Kidney (tissue), 13 donors: ENCODE measurements at regions not wholly inside any gene's neighbourhood (a gene's known extent, or its start where the extent isn't known, plus 50 kb on each side); places are given as distances from the start of the nearest gene placed in this dataset.
"Not testable (repeated sequence)": the region's sequence is repeated elsewhere in the genome, so short reads cannot be mapped to it uniquely, and the experiment has no call there.

Experiments
- DNase-seq, 5 donors: peaks; one replicate each; pipeline ENCODE4 v3.0.0-alpha.2; 2013 to 2020
- FAIRE-seq: peaks from 2 replicates; lab custom pipeline; 2012; peaks lifted over from hg19 to GRCh38; lab: Jason Lieb, UNC
- H3K27ac ChIP-seq, 2 donors: one replicate each; pipeline ENCODE4 v1.7.0; 2013; ENCODE audit warnings: low read depth in 2 of 2, low read length in 2 of 2, inconsistent platforms in 1 of 2
- H3K27me3 ChIP-seq: one replicate; pipeline ENCODE4 v1.7.1; 2013; ENCODE audit warnings: low read length, inconsistent platforms; ENCODE audit not compliant: control insufficient read depth, insufficient read depth
- H3K36me3 ChIP-seq, 3 donors: one replicate each; pipeline versions ENCODE4 v1.7.0 to v1.7.1; 2013; ENCODE audit warnings: low read length in 3 of 3, control low read depth in 1 of 3, inconsistent platforms in 1 of 3; ENCODE audit not compliant: insufficient read depth in 3 of 3, control insufficient read depth in 2 of 3
- H3K4me1 ChIP-seq, 3 donors: one replicate each; pipeline versions ENCODE4 v1.7.0 to v1.7.1; 2013; ENCODE audit warnings: low read length in 3 of 3, inconsistent platforms in 1 of 3, low read depth in 1 of 3; ENCODE audit not compliant: control insufficient read depth in 2 of 3, insufficient read depth in 2 of 3
- H3K4me3 ChIP-seq, 3 donors: one replicate each; pipeline versions ENCODE4 v1.7.0 to v1.8.1; 2013; ENCODE audit warnings: low read length in 3 of 3, control low read depth in 1 of 3, inconsistent platforms in 1 of 3
- H3K9ac ChIP-seq, 3 donors: one replicate each; pipeline versions ENCODE4 v1.7.0 to v1.7.1; 2013; ENCODE audit warnings: low read length in 3 of 3, control low read depth in 1 of 3, inconsistent platforms in 1 of 3
- H3K9me3 ChIP-seq, 3 donors: one replicate each; pipeline versions ENCODE4 v1.7.0 to v1.7.1; 2013; ENCODE audit warnings: low read length in 3 of 3, control low read depth in 1 of 3, inconsistent platforms in 1 of 3; ENCODE audit not compliant: control insufficient read depth in 2 of 3, insufficient read depth in 1 of 3
- intact Hi-C: fragments of 100-400 bp; cut with DNase I; formaldehyde crosslinking; loops from one replicate; pipeline ENCODE4 v1.11.1; 2022
- TF ChIP-seq, protein P1 (sequence below): IDR thresholded peaks from 3 replicates; pipeline ENCODE4 v1.5.1; 2012; ENCODE audit warnings: mild to moderate bottlenecking, moderate library complexity, borderline replicate concordance; ENCODE audit not compliant: insufficient read depth; ENCODE audit errors: extremely low read depth
- donor health status: control.
- donor health status: control.
- donor health status: control.
- donor health status: control.
- donor health status: control.
- donor health status: DM: yes; HTN: yes; CAD: no.
- donor health status: Normal renal cell carcinoma (clear cell type).

DNA sequence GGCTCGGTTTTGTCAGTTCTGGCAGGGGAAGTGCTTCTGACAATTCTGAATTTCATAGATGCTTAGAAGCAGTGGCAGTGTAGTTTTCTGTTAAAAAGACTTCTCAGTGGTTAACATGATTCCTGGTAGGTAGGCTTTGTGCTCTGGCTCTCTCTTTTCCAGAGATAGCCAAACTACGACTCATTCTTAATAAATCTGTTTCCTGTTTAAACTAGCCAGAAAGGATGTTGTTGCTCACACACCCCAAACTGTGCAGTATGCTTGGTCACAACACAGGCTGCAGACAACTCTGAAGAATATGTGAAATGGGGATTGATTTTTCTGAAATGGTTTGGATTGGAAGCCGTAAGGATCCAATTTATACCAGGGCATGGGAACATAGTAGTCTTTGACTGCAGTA is 711.5 kb downstream of the PCDH17 start:
- Histone ChIP-seq H3K9ac (no peak overlapping the region), H3K36me3 (no peaks in the 10 kb centered on the region), H3K4me3 (no peak overlapping the region), H3K9me3 (peaks cover 0 to 2% (median 0%) of the 10 kb centered on the region in 3 donors), H3K27me3 (no peaks in the 10 kb centered on the region), H3K4me1 (no peaks in the 10 kb centered on the region), H3K27ac (no peak overlapping the region)
- TF ChIP-seq, protein P1, sequence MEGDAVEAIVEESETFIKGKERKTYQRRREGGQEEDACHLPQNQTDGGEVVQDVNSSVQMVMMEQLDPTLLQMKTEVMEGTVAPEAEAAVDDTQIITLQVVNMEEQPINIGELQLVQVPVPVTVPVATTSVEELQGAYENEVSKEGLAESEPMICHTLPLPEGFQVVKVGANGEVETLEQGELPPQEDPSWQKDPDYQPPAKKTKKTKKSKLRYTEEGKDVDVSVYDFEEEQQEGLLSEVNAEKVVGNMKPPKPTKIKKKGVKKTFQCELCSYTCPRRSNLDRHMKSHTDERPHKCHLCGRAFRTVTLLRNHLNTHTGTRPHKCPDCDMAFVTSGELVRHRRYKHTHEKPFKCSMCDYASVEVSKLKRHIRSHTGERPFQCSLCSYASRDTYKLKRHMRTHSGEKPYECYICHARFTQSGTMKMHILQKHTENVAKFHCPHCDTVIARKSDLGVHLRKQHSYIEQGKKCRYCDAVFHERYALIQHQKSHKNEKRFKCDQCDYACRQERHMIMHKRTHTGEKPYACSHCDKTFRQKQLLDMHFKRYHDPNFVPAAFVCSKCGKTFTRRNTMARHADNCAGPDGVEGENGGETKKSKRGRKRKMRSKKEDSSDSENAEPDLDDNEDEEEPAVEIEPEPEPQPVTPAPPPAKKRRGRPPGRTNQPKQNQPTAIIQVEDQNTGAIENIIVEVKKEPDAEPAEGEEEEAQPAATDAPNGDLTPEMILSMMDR = no peak
- DNase-seq (no peak), FAIRE-seq (no peak)
- intact Hi-C loops = no loop called here

DNA sequence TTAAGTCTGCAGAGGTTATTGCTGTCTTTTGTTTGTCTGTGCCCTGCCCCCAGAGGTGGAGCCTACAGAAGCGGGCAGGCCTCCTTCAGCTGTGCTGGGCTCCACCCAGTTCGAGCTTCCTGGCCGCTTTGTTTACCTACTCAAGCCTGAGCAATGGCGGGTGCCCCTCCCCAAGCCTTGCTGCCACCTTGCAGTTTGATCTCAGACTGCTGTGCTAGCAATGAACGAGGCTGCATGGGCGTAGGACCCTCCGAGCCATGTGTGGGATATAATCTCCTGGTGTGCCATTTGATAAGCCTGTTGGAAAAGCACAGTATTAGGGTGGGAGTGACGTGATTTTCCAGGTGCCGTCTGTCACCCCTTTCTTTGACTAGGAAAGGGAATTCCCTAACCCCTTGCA is 720.6 kb downstream of the PCDH17 start:
- DNase-seq, intact Hi-C loops, FAIRE-seq: not testable (repeated sequence)

DNA sequence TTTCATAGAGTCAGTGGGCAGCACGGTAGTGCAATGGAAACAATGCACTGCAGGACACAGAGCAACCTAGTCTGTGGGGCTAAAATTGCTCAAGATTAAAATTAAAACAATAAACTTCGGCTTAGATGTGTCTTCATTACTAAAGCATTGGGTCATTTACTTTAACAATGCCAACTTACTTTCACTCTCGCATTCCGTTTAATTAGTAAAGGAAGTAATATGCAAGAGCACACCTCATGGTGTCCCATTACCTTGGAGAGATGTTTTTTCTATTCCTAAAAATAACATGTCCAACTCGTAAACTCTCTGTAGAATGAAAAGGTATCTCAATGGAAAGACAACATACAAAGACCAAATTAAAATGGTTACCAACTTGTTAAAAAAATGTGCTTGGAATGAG is 738.4 kb downstream of the PCDH17 start:
- Histone ChIP-seq H3K27ac (no peak overlapping the region), H3K36me3 (no peaks in the 10 kb centered on the region), H3K9ac (no peak overlapping the region), H3K27me3 (no peaks in the 10 kb centered on the region), H3K4me1 (no peaks in the 10 kb centered on the region), H3K4me3 (no peak overlapping the region), H3K9me3 (no peaks in the 10 kb centered on the region)
- intact Hi-C loops = no loop called here
- TF ChIP-seq, protein P1 = no peak
- no peak for FAIRE-seq
- peak in 2 of 5 donors; percentile 67 to 72 for DNase-seq

More for the DNA sequence above, 720.6 kb downstream of the PCDH17 start:
- H3K27me3 ChIP-seq, H3K36me3 ChIP-seq, H3K4me3 ChIP-seq, H3K9me3 ChIP-seq, H3K27ac ChIP-seq, H3K9ac ChIP-seq, H3K4me1 ChIP-seq: not testable (repeated sequence)

DNA sequence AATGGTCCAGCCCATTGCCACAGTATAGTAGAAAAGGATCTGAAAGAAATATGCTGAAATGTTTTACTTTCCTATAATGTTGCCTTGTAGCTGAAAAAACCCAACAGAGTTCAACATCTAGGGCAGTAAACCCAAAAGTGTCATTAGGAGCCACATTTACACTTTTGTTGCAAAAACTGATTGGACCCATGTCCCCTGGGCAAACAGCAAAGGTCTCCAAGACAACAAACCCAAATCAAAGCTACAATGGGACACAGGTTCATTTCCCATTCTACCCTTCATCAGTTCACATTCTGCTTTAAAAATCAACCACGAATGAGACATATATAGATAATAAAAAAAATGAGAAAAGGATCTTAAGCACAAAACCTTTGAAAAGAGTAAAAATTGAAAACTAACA is 744.8 kb downstream of the PCDH17 start:
- H3K4me3 ChIP-seq = no peak overlapping the region
- no peak for FAIRE-seq
- no peak for DNase-seq
- no peaks in the 10 kb centered on the region for H3K36me3 ChIP-seq
- no peak overlapping the region for H3K9ac ChIP-seq
- H3K4me1 ChIP-seq = no peaks in the 10 kb centered on the region
- H3K27me3 ChIP-seq = no peaks in the 10 kb centered on the region
- TF ChIP-seq, protein P1 = no peak
- H3K9me3 ChIP-seq = no peaks in the 10 kb centered on the region
- intact Hi-C loops = no loop called here
- no peak overlapping the region for H3K27ac ChIP-seq
